GM19438 (cell line): ENCODE measurements at regions not wholly inside any gene's neighbourhood (a gene's known extent, or its start where the extent isn't known, plus 50 kb on each side); places are given as distances from the start of the nearest gene placed in this dataset.

Source experiments
- ATAC-seq: cut with Tn5 transposase; IDR thresholded peaks from one replicate; pipeline ENCODE4 v1.9.1; 2021; ENCODE audit warnings: low read depth; ENCODE audit not compliant: unreplicated experiment

DNA sequence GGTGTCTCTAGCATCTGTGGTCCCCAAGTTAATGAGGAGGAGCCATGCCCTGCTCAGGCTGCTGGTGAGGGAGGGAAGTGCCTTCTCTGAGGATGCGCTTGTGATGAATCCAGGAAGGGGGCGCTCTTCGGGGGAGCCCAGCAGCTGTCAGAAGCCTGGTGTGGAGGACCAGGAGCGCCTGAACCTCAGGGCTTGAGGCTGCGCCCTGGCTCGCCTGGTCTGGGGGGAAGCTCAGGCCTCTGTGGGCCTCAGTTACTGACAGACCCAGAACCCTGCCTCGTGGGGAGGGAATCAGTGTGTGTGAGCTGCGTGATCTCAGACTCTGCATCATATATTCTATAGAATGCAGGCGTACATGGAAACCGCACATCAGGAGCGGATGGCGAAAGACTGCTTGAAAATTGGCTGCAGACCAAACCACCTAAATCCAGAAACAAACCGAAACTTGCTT is 126.1 kb downstream of the SEC14L1 start:
- no peak for ATAC-seq

DNA sequence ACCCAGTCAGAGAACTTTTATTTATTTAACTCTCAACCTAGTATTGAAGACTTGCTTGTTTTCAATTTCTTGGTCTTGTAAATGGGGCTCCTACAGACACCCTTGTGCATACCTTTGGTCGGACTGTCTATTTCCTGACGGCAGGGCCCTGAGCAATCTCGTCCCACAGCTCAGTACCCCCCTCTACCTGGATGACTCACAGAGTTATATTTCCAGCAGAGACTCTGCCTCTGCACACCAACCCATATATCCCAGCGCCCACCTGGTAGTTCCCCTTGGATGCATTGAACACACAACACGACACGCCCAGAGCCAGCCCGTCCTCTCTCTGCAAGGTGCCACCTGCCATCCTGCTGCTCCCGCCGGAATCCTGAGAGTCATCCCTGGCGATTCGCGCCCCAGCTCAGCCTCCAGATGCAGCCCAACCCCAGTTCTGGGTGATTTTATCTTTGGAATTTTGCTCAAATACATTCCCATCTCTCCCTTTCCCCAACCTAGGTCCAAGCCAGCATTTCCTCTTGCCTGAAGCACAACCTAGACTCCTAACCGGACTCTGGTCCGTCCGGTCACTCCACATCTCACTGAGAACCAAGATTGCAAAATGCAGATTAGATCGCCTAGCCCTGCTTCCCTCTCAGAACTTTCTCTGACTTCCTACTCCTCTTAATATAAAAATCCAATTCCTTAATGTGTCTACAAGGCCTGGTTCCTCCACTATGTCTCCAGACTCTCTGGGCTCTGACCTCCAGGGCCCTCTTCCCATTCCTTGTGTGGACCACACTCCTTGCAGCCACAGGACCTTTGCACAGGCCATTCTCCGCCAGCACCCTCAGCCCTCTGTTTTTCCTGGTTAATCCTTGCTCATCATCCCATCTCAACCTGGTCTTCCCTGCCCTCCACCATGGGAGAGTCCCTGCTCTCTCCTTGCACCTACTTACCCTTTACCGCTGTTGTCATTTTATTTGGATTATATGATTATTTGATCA is 129.2 kb downstream of the SEC14L1 start:
- no peak for ATAC-seq

DNA sequence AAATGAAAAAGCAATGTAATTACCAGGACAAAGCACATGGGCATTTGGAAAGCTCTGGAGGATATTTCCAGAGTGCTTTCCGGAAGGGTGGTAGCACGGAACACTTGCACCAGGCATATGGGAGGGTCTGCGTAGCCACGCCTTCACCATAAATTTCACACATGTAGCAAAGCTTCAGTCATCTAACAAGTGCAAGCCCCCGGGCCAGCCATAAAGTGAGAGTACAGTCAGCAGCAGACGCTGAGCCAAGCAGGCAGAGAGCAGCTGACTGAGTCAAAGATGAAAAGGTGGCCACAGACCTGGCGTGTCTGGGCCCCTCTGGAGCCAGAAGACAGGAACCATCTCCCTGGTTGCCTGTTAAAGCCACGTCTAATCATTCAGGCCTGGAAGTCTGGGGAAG is 130.6 kb downstream of the SEC14L1 start:
- ATAC-seq, result no peak

DNA sequence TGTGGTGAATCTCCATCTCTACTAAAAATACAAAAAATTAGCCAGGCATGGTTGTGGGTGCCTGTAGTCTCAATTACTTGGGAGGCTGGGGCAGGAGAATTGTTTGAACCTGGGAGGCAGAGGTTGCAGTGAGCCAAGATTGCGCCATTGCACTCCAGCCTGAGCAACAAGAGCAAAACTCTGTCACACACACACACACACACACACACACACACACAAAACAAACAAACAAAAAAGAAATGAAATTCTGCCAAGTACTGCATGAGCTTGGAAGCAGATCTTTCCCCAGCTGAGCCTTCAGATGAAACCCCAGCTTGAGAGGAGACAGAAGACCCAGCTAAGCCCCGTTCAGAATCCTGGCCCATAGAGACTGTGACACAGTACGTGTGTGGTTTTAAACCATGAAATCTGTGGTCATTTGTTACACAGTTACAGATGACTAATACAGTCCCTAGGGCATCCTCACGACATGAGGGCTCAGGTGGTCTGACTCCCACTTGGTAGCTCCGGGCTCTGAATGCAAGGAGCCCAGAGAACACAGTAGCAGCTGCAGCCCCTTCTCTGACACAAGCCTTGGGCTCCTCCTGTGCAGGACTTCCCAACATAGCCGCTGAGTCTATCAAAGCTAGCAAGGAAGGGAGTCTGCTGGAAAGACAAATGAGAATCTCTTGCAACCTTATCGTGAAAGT is 132.8 kb downstream of the SEC14L1 start:
- ATAC-seq, result no peak

DNA sequence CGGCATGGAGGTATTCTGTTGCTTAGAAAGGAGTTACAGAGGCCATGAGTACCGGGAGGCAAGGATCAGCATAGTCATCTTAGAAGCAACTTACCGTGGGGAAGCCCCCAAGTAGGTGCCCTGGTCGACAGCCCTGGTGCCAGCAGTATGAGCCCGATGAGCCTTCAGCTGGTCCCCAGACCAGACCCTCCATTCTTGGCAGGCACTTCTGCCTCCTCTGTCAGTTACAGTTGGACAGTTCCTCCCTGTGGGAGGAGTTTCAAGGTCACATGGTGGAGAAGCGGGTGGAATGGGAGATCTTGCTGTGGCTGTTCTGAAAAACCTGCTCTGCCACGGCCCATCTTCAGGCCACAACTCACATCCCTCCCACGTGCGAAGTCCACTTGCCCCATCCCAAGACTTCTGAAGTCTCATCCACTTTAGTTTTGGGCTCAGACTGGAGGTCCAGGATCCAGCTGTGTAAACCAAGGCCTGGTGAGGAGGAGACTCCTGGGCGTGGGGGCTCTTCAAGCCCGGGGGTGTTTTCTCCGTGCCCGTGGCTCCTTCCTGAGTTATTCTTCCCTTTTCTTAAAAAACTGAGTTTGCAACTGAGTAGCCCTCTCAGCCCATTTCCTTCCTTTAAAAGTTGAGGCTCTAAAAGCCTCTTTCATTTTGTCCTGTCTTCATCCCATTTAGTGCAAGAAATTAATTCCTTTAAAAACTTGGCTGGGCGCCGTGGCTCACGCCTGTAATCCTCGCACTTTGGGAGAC is 133.5 kb downstream of the SEC14L1 start:
- ATAC-seq, result no peak

DNA sequence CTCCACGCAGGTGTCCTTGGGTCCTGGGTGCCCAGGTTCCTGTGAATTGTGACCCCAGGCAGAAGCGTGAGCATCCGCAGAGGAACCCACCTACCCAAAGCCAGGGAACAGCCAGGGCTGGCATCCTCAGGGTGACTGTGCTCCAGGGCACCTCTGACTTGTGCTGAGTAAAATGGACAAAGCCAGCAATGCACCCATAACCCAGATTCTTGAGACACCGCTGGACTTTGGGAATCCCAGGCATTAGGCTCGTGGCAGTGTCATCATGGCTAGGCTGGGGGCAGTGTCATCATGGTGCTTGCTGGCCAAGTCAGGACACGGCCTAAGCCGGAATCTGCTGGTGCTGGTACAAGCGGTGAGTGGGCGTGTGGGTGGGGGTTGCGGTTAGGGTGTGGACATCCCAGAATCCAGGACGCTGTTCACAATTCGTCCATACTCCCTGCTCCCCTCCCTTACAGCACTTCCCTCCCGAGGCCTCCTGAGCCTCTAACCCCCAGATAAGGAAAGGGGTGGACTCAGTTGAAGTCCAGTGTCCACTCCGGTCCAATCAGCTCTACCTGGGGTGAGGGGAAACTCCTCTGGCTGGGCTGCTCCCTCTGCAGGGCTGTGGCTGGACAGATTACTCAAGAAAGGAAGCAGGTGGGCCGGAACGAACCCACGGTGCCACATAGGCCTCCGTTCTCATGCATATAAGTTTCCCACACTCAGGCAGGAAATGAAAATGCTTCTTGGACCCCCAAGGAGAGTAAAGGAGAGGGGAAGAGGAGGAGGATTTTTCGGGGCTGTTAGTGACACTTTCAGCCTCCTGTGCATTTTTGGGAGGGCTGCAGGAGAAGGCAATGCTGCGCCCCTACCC is 138.9 kb downstream of the SEC14L1 start:
- ATAC-seq, result no peak

DNA sequence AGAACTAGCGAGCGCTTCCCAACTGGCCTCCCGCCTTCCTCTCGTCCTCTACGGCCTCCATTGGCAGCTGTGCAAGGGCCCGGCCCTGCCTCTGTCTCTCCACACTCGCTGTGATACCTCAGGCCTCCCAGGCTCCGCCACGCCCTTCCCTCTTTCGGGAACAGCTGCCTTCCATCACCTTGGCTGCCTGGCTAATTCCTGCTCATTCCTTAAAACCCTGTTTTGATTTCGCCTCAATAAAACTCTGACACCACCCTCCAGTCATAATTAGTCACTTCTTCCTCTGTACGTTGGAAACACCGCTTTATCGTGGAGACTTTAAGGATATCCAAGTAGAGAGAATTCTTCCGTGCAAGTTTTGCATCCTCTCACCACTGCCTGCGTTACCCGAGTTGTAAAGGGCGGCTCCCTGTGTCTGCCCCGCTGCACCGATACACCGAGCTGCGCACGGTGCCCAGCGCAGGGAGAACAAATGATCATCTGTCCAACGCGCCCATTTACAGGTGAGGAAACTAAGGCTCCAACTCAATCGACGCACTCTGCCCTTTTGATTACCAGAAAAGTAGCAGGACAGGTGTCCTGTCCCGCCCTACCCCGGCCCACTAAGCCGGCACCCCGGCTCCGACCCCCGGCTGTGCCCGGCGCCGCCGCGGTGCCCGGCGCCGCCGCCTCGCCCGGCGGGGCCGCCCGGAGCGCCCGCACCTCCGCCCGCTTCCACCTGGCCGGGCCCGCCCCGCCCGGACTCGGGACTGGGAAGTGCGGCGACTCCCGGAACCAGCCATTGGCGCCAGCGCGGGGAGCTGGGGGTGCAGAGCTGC is 139.7 kb downstream of the SEC14L1 start:
- ATAC-seq, result no peak

DNA sequence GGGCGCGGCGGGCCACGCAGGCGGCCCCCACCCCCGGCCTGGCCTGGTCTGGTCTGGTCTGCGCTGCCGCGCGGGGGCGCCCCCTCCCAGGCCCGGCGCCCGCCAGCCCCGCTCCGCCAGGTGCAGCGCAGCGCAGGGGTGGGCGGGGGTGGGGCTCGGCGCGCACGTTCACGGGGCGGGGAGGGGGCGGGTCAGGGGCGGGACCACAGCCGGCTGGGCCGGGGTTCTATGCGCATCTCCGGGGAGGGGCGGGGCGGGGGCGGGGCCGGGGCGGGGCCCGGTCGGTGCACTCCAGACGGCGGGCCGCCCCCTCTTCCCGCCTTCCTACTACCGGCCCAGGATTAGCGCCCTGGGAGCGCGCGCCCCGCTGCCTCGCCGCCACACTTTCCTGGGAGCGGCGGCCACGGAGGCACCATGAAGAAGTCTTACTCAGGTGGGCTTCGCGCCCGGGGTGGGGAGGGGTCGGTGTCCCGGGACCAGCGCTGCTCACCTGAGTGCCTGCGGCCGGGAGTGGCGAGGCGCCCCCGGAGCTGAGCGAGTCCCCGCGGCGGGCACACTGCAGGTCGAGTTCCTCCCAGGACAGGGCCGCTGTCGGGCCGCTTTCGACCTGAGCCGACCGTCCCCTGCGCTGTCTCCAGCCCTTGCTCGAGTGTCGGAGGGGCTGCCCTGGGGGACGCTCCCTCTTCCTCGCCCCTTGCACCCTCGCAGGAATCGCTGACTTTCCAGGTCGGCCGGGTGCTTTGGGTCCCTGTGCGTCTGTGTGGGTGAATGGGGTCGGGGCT is 140.5 kb downstream of the SEC14L1 start:
- peak; percentile 58 for ATAC-seq

DNA sequence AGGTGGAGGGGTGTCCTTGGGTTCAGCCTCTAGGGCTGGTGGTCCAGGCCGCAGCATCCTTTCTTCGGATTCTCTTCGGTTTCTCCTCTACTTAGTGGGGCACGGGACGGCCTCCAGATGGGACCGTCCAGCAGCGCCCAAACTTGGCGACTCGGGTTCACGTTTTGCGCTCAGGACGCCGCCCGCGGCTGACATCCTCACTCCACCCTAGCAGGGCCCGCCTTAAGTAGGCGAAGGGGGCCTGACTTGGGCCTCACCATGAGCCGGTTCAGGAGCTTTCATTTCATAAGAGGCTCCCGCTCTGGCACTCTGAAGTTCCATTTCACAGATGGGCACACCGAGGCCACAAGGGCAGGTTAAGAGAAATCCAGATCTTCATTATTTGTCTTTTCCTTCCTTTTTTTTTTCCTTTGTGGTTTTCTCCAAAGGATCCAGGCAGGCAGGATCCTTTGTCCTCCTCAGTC is 141.2 kb downstream of the SEC14L1 start:
- ATAC-seq, result peak; percentile 20

DNA sequence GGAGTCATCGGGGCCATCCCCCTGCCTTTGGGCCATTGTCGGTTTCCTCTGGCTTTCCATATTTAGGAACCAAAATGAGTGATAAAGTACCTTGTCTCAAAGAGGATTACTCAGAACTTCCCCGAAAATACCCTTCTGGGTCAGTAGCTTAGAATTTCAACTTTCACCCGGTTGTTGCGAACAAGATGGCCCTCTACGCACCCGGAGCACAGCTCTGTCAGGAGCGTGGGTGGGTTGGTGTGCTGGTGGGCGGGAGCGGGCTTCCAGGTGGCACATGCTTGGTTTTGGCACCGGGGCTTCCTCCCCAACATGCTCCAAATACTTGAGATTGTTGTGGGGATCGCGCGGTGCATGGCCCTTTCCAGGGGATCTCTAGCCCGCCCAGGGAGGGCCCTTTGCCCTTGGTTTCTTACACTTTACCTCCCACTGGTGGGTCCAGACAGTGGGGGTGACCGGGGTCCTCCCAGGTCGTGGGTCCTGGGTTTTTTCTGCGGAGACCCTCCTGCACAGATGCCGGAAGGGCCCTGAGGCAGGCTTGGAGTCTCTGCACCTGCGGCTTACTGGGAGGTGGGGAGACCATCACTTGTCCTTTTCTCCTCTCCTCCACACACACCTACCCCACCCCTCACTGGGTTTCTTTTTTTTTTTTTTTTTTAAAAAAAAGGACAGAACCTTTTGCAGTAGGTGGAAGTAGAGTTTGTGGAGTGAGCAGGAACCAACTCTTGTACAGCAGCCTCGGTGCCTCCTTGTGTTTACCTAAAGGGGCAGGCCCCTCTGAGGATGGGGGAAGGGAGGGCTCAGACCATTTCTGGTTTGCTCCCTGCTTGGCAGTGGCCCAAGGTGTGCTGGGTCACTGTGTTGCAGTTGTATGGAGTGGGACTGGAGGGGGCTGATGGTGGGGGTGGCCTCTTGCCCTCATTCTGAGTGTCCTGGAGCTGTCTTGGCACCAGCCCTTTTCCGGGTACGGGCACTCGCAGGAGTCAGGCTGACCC is 142.1 kb downstream of the SEC14L1 start:
- no peak for ATAC-seq

DNA sequence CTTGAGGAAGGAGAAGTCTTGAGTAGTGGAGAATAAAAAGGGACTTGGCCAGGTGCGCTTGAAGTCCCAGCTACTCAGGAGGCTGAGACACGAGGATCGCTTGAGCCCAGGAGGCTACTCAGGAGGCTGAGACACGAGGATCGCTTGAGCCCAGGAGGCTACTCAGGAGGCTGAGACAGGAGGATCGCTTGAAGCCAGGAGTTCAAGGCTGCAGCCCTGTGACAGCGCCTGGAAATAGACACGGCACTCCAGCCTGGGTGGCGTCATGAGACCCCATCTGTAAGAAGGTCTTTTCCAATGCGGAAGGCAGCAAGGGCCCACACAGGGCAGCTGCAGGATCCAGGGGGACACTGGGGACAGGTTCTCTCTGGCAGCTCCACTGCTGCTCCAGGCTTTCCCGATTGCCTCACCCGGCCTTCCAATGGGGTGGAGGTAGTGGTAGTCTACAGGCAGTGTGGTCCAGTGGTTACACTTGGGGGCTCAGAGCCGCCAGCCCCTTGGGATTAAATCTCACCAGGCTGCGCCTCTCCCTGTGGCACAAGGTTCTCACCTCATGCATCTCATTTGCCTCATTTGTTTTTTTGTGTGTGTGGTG is 143.4 kb downstream of the SEC14L1 start:
- no peak for ATAC-seq

DNA sequence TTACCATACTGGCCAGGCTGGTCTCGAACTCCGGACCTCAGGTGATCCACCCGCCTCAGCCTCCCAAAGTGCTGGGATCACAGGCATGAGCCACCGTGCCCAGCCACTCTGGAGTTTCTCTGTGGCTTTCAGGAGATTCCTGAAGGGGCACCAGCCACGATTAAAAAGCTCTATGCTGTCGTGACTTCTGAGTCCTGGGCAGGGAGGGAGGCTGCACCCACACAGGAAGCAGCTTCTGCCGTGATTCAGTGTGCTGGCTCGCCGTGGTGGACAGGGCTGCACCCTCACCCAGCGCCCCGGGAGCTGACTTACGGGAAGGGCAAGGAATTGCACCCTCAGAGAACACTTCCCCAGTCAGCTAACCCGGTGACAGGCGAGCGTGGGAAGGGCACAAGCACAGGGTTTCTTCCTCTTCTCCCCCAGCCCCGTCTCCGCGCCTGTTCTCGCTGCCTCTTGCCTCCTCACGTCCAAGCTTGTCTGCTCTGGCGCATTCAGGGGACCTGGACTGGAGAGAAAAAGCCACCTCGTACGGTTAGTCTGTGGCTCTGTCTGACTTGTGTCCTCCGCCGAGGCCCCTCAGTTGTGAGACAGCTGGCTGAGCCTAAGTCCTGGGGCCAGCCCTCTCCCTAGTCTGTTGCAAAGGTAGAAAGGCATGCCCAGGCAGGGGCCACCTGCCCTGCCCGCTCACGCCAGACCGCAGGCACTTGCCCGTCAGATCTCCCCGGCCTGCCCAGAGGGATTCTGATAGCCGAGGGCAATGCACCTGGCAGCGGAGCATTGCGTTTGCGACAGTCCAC is 145.0 kb downstream of the SEC14L1 start:
- ATAC-seq, result no peak

DNA sequence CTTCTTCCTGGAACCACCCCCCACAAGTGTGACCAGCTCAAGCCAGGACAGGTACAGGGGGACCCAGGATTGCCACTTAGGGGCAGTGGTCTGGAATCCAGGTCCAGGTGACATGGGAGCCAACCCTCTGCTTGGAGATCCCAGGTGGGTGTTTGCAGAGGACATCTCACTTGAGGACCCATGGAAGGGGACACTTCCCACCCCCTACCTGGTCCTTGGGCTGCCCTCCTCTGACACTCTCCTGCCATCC is 145.5 kb downstream of the SEC14L1 start:
- no peak for ATAC-seq

DNA sequence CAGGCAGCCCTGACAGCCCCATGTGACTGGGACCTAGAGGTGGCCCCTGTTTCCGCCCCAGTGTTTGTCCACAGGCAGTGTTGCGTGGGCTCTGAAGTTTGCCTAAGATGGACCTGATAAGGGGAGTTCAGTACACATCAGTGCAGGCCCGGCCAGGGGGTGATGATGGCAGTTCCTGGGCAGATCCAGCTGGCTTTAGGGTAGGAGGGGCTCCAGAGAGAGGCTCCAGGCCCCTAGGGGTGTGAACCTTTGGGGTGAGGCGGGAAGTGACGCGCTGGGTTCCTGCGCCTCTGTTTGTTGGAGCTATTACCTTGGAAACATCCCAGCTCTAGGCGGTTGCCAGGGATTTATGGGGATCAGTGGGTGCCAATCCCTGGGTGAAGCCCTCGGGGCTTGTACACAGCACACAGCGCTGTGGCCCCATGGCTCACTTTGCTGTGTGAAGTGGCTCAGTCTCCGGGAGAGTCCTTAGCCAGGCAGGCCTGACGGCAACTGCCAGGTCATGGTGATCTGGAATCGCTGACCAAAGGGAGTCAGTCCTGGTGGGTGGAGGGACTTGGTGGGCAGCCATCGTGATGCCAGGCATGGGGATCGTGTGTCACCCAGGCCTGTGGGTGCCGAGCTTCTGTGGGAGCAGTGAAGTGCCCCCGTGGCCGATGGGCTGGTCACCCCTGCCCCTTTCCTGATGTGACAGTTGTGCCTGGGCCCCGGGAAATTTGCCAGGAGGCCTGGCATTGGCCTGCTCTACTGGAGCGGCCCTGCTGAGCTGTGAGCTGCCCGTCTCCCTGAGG is 146.1 kb downstream of the SEC14L1 start:
- ATAC-seq, result no peak

DNA sequence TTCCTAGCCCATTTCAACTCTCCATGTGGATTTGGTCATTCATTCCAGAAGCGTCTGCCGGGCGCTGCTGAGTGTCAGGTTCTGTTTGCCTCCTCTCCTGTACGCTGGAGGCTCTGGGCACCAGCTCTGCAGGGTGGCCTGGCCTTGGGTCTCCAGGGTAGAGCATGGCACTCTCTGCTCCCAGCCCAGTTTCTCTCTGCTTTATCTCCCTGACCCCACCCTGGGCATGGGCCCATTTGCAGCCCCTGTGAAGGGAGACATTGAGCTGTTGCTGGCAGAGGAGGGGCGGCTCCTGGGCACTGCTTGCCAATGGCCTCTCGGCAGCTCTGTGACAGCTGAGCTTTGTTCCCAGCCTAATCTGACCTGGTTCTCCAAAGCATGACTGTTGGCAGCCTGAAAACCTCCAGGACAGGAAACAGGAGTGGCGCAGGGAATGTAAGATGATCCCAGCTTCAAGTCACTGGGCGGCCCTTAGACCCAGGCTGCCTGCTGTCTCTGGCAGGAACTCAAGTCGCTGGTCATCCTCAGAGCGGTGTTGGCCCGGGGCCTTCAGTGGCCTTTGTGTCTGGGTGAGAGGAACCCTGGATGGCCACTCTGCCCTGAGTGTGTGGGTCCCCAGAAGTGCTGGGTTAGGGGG is 146.8 kb downstream of the SEC14L1 start:
- no peak for ATAC-seq
